Liver (tissue), 3 donors: ENCODE measurements at regions not wholly inside any gene's neighbourhood (a gene's known extent, or its start where the extent isn't known, plus 50 kb on each side); places are given as distances from the start of the nearest gene placed in this dataset.

Experiments used
- EGR1 ChIP-seq, 2 donors: IDR thresholded peaks; 2 replicates each; pipeline ENCODE4 v1.6.1; 2016 to 2018; ENCODE audit warnings: antibody characterized with exemption in 2 of 2, low read depth in 2 of 2
- SP1 ChIP-seq: IDR thresholded peaks from 2 replicates; pipeline ENCODE4 v1.6.1; 2018; ENCODE audit warnings: antibody characterized with exemption, mild to moderate bottlenecking
- TF ChIP-seq, protein P1 (sequence below): IDR thresholded peaks from 2 replicates; pipeline ENCODE4 v1.6.1; 2016; ENCODE audit warnings: antibody characterized with exemption
- TF ChIP-seq, protein P2 (sequence below): fragments of 150-350 bp; IDR thresholded peaks from 2 replicates; pipeline ENCODE4 v1.5.1; 2017; ENCODE audit warnings: improper control_type of control experiment, low read depth, low read length; ENCODE audit not compliant: missing input control
- TF ChIP-seq, protein P3 (sequence below): IDR thresholded peaks from 2 replicates; pipeline ENCODE4 v1.6.1; 2016; ENCODE audit warnings: antibody characterized with exemption
- donor health status: healthy.
- donor health status: healthy.

DNA sequence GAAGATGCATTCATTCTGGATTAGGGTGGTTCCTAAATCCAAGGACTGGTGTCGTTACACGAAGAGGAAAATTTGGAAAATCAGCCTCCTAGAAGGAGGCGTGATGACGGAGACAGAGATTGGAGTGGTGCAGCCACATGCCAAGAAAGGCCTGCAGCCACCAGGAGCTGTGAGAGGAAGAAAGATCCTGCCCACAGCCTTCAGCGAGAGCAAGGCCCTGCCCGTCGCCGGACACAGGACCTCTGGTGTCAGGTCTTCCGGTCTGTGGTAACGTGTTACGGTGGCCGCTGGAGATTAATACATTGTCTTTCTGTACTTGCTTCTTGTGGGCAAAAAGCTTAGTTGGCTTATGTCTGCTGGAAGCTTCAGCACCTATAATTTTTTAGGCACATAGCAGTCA, 1045.8 kb downstream of the BRD1 start:
- TF ChIP-seq, protein P1, sequence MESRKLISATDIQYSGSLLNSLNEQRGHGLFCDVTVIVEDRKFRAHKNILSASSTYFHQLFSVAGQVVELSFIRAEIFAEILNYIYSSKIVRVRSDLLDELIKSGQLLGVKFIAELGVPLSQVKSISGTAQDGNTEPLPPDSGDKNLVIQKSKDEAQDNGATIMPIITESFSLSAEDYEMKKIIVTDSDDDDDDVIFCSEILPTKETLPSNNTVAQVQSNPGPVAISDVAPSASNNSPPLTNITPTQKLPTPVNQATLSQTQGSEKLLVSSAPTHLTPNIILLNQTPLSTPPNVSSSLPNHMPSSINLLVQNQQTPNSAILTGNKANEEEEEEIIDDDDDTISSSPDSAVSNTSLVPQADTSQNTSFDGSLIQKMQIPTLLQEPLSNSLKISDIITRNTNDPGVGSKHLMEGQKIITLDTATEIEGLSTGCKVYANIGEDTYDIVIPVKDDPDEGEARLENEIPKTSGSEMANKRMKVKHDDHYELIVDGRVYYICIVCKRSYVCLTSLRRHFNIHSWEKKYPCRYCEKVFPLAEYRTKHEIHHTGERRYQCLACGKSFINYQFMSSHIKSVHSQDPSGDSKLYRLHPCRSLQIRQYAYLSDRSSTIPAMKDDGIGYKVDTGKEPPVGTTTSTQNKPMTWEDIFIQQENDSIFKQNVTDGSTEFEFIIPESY = no peak
- TF ChIP-seq, protein P2, sequence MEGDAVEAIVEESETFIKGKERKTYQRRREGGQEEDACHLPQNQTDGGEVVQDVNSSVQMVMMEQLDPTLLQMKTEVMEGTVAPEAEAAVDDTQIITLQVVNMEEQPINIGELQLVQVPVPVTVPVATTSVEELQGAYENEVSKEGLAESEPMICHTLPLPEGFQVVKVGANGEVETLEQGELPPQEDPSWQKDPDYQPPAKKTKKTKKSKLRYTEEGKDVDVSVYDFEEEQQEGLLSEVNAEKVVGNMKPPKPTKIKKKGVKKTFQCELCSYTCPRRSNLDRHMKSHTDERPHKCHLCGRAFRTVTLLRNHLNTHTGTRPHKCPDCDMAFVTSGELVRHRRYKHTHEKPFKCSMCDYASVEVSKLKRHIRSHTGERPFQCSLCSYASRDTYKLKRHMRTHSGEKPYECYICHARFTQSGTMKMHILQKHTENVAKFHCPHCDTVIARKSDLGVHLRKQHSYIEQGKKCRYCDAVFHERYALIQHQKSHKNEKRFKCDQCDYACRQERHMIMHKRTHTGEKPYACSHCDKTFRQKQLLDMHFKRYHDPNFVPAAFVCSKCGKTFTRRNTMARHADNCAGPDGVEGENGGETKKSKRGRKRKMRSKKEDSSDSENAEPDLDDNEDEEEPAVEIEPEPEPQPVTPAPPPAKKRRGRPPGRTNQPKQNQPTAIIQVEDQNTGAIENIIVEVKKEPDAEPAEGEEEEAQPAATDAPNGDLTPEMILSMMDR = no peak
- TF ChIP-seq, protein P3, sequence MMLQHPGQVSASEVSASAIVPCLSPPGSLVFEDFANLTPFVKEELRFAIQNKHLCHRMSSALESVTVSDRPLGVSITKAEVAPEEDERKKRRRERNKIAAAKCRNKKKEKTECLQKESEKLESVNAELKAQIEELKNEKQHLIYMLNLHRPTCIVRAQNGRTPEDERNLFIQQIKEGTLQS = no peak
- TF ChIP-seq SP1 (no peak), EGR1 (IDR thresholded peaks at IDR 0.05; ENCODE audit: low read depth in 2 of 2) (no peak)
